Mucosa of rectum (tissue), 2 donors: ENCODE measurements at regions not wholly inside any gene's neighbourhood (a gene's known extent, or its start where the extent isn't known, plus 50 kb on each side); places are given as distances from the start of the nearest gene placed in this dataset.

Experiments used
- H3K27ac ChIP-seq, 2 donors: one replicate each; pipeline ENCODE4 v1.7.0; 2013; ENCODE audit warnings: inconsistent platforms in 2 of 2, low read depth in 2 of 2, low read length in 2 of 2
- H3K27me3 ChIP-seq, 2 donors: one replicate each; pipeline ENCODE4 v1.7.0; 2013; ENCODE audit warnings: low read length in 2 of 2; ENCODE audit not compliant: control insufficient read depth in 2 of 2, insufficient read depth in 2 of 2
- H3K36me3 ChIP-seq, 2 donors: one replicate each; pipeline ENCODE4 v1.7.0; 2013; ENCODE audit warnings: low read length in 2 of 2; ENCODE audit not compliant: control insufficient read depth in 2 of 2, insufficient read depth in 2 of 2
- H3K4me1 ChIP-seq, 2 donors: one replicate each; pipeline ENCODE4 v1.7.0; 2013; ENCODE audit warnings: low read length in 2 of 2, mild to moderate bottlenecking in 1 of 2; ENCODE audit not compliant: control insufficient read depth in 2 of 2, insufficient read depth in 2 of 2
- H3K4me3 ChIP-seq, 2 donors: one replicate each; pipeline ENCODE4 v1.7.0; 2013; ENCODE audit warnings: low read length in 2 of 2
- H3K9ac ChIP-seq, 2 donors: one replicate each; pipeline ENCODE4 v1.7.0; 2013; ENCODE audit warnings: low read length in 2 of 2, low read depth in 1 of 2, mild to moderate bottlenecking in 1 of 2
- H3K9me3 ChIP-seq, 2 donors: one replicate each; pipeline ENCODE4 v1.7.0; 2013; ENCODE audit warnings: low read length in 2 of 2; ENCODE audit not compliant: control insufficient read depth in 2 of 2
- donor health status: healthy.
- donor health status: Normal muscosa, but diverticular disease.

DNA sequence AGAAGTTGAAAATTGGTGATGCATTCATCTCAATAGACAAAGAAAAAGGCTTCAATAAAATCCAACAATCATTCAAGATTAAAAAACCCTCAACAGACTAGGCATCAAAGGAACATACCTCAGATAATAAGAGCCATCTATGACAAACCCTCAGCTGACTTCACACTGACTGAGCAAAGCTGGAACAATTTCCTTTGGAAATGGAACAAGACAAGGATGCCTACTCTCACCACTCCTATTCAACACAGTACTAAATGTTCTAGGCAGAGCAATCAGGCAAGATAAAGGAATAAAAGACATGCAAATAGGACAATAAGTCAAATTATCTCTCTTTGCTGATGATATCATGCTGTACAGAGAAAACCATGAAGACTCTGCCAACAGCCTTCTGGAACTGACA, 1188.1 kb downstream of the DTWD2 start:
- no peak overlapping the region for H3K4me3 ChIP-seq
- H3K27ac ChIP-seq, result no peak overlapping the region

DNA sequence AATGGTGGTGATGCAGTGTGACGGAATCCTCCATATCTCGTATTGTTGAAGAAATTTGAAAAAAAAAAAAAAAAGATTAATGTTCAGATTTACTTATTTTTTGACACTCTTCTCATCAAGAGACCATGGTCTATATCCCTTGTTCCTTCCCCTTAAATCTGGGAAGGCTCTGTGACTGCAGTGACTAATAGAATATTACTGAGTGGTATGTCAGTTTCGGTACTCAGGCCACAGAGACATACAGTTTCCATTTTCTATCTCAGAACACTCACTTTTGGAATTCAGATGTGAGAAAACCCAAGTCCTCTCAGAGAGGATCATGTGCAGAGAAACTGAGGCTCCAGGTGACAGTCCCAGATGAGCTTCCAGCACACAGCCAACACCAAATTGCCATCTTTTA, 1193.5 kb downstream of the DTWD2 start:
- Histone ChIP-seq H3K4me3 (no peak overlapping the region), H3K27ac (no peak overlapping the region), H3K9ac (no peak overlapping the region), H3K36me3 (no peaks in the 10 kb centered on the region), H3K4me1 (no peaks in the 10 kb centered on the region), H3K9me3 (no peaks in the 10 kb centered on the region), H3K27me3 (no peaks in the 10 kb centered on the region)

More for the DNA sequence above, 1188.1 kb downstream of the DTWD2 start:
- Histone ChIP-seq H3K9ac (no peak overlapping the region), H3K9me3 (no peaks in the 10 kb centered on the region), H3K36me3 (no peaks in the 10 kb centered on the region), H3K4me1 (no peaks in the 10 kb centered on the region), H3K27me3 (no peaks in the 10 kb centered on the region)

DNA sequence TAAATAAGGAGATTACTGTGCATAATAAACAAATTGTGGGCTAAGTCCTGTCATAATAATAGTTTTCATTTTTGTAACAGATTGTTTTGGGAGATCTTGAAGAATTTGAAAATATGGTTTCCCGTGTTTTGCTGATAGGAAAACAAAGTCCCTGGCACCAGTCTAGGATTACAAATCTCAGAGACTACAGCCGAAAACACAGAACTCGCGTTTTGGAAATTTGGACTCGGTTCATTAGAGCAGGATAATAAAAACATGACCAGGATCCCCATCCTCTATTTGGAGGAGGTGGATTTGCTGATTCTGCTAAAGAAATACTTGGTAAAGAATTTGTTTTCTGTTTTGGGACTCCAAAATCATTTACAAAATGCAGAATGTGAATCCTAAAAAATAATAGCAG, 1194.4 kb downstream of the DTWD2 start:
- Histone ChIP-seq H3K4me3 (no peak overlapping the region), H3K4me1 (no peaks in the 10 kb centered on the region), H3K27ac (no peak overlapping the region), H3K27me3 (no peaks in the 10 kb centered on the region), H3K36me3 (no peaks in the 10 kb centered on the region), H3K9me3 (no peaks in the 10 kb centered on the region), H3K9ac (no peak overlapping the region)

DNA sequence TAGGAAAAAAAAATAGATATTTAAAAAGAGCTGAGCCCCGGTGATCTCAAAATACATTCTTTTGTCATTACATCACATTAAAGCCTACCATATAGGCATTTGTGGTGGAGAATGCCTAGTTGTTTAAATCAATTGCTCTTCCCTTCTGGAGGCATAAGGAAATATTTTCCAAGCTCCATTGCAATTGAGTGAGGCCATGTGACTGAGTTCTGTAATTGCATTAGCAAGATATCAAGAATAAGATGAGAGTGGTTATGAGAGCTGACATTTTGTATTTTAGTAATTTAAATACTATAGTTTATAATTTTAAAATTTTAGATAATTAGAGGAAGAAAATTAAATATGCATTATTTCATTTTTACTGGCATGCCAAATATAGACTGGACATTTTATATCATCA, 1195.9 kb downstream of the DTWD2 start:
- H3K4me1 ChIP-seq, result no peaks in the 10 kb centered on the region
- H3K9ac ChIP-seq, result no peak overlapping the region
- H3K4me3 ChIP-seq, result no peak overlapping the region
- no peaks in the 10 kb centered on the region for H3K36me3 ChIP-seq
- H3K27ac ChIP-seq, result no peak overlapping the region
- no peaks in the 10 kb centered on the region for H3K9me3 ChIP-seq
- no peaks in the 10 kb centered on the region for H3K27me3 ChIP-seq

DNA sequence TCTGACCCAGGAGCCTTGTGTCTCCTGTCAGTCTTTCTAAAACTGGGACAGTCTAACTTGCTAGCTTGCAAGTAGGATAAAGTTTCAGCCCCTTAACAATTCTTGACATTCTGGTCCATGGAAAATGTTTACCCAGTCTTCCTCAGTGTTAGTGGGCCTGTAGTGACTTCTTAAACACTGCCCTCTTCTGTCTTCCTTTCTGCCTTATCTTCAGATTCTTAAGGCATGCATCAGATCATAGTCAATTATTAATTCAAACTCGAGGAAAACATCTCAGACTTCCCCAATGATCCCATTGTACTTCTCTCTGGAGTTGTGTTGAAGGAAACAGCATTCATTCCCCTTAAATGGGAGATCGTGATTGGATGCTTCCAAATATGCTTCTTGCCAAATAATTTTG, 1199.8 kb downstream of the DTWD2 start:
- Histone ChIP-seq H3K9ac (no peak overlapping the region), H3K4me1 (no peaks in the 10 kb centered on the region), H3K9me3 (no peaks in the 10 kb centered on the region), H3K4me3 (no peak overlapping the region), H3K27ac (no peak overlapping the region), H3K27me3 (no peaks in the 10 kb centered on the region), H3K36me3 (no peaks in the 10 kb centered on the region)

DNA sequence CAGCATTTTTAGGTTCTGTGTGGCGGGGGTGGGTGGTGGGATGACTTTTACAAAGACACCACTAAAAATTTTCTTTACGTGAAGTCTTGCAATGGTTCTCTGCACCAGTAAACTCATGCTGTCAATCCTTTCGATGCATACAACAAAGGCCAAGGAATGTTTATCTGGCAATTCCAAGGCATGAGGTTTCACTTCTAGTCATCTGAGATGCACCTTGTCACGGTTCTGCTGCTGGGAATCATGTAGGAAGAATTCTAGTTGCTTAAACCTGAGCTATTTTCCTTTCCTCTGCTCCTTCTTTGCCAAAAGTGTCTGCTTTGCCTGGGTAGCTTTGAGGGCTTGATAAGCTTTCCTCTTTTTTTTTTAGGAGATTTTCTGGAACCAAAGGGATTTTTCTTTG, 1204.5 kb upstream of the SEMA6A start:
- H3K36me3 ChIP-seq, result no peaks in the 10 kb centered on the region
- H3K27me3 ChIP-seq, result no peaks in the 10 kb centered on the region

DNA sequence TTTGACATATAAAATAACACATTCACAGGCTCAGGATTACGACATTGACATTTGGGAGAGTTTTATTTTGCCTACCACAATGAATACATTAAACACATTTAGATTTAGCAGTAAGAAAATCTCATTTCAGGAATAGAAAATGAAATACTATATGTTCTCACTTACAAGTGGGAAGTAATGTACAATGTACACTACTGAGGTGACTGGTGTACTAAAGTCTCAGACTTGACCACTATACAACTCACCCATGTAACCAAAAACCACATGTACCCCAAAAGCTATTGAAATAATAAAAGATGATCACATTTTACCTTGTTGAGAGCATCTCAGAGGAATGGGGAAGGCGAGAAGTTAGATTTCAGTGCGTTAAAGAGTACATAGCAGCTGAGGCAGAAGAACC, 1202.4 kb upstream of the SEMA6A start:
- Histone ChIP-seq H3K27ac (no peak overlapping the region), H3K4me3 (no peak overlapping the region), H3K4me1 (no peaks in the 10 kb centered on the region), H3K9ac (no peak overlapping the region), H3K27me3 (no peaks in the 10 kb centered on the region), H3K36me3 (no peaks in the 10 kb centered on the region), H3K9me3 (no peaks in the 10 kb centered on the region)

More for the DNA sequence above, 1204.5 kb upstream of the SEMA6A start:
- no peak overlapping the region for H3K9ac ChIP-seq
- H3K9me3 ChIP-seq, result no peaks in the 10 kb centered on the region
- no peak overlapping the region for H3K27ac ChIP-seq
- no peaks in the 10 kb centered on the region for H3K4me1 ChIP-seq
- no peak overlapping the region for H3K4me3 ChIP-seq

DNA sequence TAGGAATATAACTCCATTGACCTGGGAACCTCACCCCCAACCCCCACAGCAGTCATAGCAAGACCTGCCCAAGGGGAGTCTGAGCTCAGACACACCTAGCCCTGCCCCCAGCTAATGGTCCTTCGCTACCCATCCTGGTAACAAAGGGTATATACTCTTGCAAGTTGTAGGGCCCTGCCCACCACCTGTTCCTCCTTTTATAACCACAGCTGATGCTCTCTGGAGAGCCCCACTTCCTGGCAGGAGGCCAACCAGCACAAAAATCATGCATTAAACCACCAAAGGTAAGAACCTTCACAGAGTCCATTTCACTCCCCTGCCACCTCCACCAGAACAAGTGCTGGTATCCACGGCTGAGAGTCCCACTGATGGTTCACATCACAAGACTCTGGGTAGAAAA, 1195.3 kb upstream of the SEMA6A start:
- Histone ChIP-seq H3K36me3 (no peaks in the 10 kb centered on the region), H3K27ac (no peak overlapping the region), H3K27me3 (no peaks in the 10 kb centered on the region), H3K9ac (no peak overlapping the region), H3K4me1 (no peaks in the 10 kb centered on the region), H3K4me3 (no peak overlapping the region), H3K9me3 (peaks cover 0 to 2% of the 10 kb centered on the region in 2 donors)

DNA sequence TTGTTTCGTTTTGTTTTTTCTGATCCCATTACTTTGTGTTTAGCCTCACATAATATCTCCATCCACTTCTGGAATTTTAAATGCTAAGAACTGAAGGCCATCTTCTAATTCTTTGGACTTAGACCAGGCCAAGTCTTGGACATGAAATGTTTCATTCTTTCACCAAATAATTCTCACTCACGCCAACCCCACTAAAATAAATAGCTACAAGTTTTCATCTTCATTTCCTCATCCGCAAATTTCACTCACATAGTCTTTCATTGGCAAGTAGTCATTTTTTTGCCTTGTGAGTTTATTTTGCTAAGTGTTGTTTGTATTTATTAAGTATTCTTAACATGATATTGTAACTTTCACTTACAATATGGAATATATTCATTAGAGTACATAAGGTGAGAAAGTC, 1188.6 kb upstream of the SEMA6A start:
- Histone ChIP-seq H3K36me3 (no peaks in the 10 kb centered on the region), H3K9ac (no peak overlapping the region), H3K27me3 (no peaks in the 10 kb centered on the region), H3K4me3 (no peak overlapping the region), H3K9me3 (peaks cover 0 to under 1% of the 10 kb centered on the region in 2 donors), H3K4me1 (no peaks in the 10 kb centered on the region), H3K27ac (no peak overlapping the region)

DNA sequence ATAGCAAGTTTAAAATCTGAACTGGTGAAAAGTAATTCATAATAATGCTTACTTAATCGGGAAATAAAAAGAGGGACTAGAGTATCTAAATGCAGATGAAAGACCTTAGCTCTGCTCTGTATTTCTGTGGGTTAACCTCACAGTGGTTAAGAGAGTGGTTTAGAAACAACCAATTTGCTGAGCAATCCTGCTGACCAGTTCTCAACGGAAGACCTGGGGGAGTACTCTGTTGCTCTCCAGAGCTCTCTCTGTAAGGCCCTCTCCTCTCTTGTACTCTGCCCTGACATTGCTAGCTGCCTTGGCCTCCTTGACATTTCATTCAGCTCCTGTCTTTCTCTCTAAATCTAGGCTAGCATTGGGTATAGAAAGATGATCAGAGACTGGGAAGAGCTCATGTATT, 1186.6 kb upstream of the SEMA6A start:
- Histone ChIP-seq H3K4me3 (no peak overlapping the region), H3K27ac (no peak overlapping the region)

DNA sequence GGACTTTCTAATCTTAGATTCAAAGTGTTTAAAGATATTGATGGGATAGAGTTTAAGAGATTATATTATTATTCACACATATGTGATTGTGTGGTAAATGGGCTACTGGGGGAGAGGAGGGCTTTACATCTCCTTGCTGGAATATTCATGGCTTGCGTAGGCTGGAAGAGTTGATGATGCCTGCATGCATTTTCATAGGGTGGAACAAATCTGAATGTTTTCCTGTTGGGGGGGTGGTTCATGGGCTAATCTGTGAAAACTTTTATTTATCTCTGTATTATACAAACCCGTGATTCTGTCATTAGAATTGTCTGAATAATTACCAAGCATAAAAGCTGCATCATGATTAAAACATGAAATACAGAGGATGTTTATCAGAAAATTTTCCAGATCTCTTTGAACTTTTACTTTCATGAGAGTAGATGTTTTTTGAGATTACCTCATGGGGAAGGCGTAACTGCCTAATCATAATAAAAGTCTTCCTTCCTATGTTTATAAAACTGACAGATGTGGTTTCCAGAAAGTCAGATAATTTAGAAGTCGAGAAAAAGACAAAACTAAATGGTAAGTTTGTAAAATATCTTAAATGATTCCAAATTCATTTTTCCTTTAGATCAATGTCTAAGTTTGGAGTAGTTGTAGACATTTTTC, 1185.4 kb upstream of the SEMA6A start:
- no peak overlapping the region for H3K9ac ChIP-seq
- H3K27ac ChIP-seq, result no peak overlapping the region
- no peaks in the 10 kb centered on the region for H3K4me1 ChIP-seq
- no peak overlapping the region for H3K4me3 ChIP-seq
- no peaks in the 10 kb centered on the region for H3K9me3 ChIP-seq
- no peaks in the 10 kb centered on the region for H3K36me3 ChIP-seq
- H3K27me3 ChIP-seq, result no peaks in the 10 kb centered on the region

More for the DNA sequence above, 1186.6 kb upstream of the SEMA6A start:
- Histone ChIP-seq H3K9me3 (no peaks in the 10 kb centered on the region), H3K36me3 (no peaks in the 10 kb centered on the region), H3K9ac (no peak overlapping the region), H3K27me3 (no peaks in the 10 kb centered on the region), H3K4me1 (no peaks in the 10 kb centered on the region)
